T-helper 2 cell treated with Interferon-gamma antibody and Interleukin-4, amounts not matched to agents 5 μg/mL and 100 μg/mL, for 36 hours (primary cell): ENCODE measurements at regions not wholly inside any gene's neighbourhood (a gene's known extent, or its start where the extent isn't known, plus 50 kb on each side); places are given as distances from the start of the nearest gene placed in this dataset.

Experiments used
- DNase-seq: peaks from one replicate; pipeline ENCODE4 v3.0.0; 2021; ENCODE audit warnings: low spot score
- H3K27ac Mint-ChIP-seq: one replicate; pipeline ENCODE4 v1.8.0; 2021; ENCODE audit warnings: mild to moderate bottlenecking, mixed read lengths
- H3K27me3 Mint-ChIP-seq: one replicate; pipeline ENCODE4 v1.8.0; 2021; ENCODE audit warnings: low read depth, mixed read lengths
- H3K36me3 Mint-ChIP-seq: one replicate; pipeline ENCODE4 v1.8.0; 2021; ENCODE audit warnings: low read depth, mixed read lengths
- H3K4me1 Mint-ChIP-seq: one replicate; pipeline ENCODE4 v1.8.0; 2021; ENCODE audit warnings: low read depth, mixed read lengths
- H3K4me3 Mint-ChIP-seq: one replicate; pipeline ENCODE4 v1.8.0; 2022; ENCODE audit warnings: mild to moderate bottlenecking, moderate library complexity, mixed read lengths
- H3K9me3 Mint-ChIP-seq: one replicate; pipeline ENCODE4 v1.8.0; 2021; ENCODE audit warnings: mixed read lengths

- Mint-ChIP-seq H3K4me1 (no peaks in the 10 kb centered on the region), H3K27ac (no peak overlapping the region), H3K4me3 (no peak overlapping the region), H3K9me3 (no peaks in the 10 kb centered on the region), H3K36me3 (no peaks in the 10 kb centered on the region), H3K27me3 (no peaks in the 10 kb centered on the region)
- no peak for DNase-seq
Observed at GRCh38 chr1:101733340-101733739, 263.4 kb downstream of the OLFM3 start.

GRCh38 chr1:101738475-101738874 lies 258.3 kb downstream of the OLFM3 start:
- Mint-ChIP-seq H3K4me1 (no peaks in the 10 kb centered on the region), H3K27ac (no peak overlapping the region), H3K9me3 (no peaks in the 10 kb centered on the region), H3K4me3 (no peak overlapping the region), H3K36me3 (no peaks in the 10 kb centered on the region), H3K27me3 (no peaks in the 10 kb centered on the region)
- DNase-seq = no peak

- Mint-ChIP-seq H3K4me3 (no peak overlapping the region), H3K9me3 (no peaks in the 10 kb centered on the region), H3K36me3 (no peaks in the 10 kb centered on the region), H3K27ac (no peak overlapping the region), H3K27me3 (no peaks in the 10 kb centered on the region), H3K4me1 (no peaks in the 10 kb centered on the region)
- no peak for DNase-seq
Observed at GRCh38 chr1:101739146-101739545, 257.6 kb downstream of the OLFM3 start.

- no peaks in the 10 kb centered on the region for H3K36me3 Mint-ChIP-seq
- no peak overlapping the region for H3K4me3 Mint-ChIP-seq
- no peak overlapping the region for H3K27ac Mint-ChIP-seq
- no peaks in the 10 kb centered on the region for H3K9me3 Mint-ChIP-seq
- no peaks in the 10 kb centered on the region for H3K27me3 Mint-ChIP-seq
- DNase-seq = no peak
- H3K4me1 Mint-ChIP-seq = no peaks in the 10 kb centered on the region
Observed at GRCh38 chr1:101739826-101740330, 256.8 kb downstream of the OLFM3 start.

- no peak for DNase-seq
- no peaks in the 10 kb centered on the region for H3K9me3 Mint-ChIP-seq
- H3K36me3 Mint-ChIP-seq = no peaks in the 10 kb centered on the region
- H3K27ac Mint-ChIP-seq = no peak overlapping the region
- no peaks in the 10 kb centered on the region for H3K4me1 Mint-ChIP-seq
- H3K4me3 Mint-ChIP-seq = no peak overlapping the region
- no peaks in the 10 kb centered on the region for H3K27me3 Mint-ChIP-seq
Observed at GRCh38 chr1:101741910-101742309, 254.8 kb downstream of the OLFM3 start.

GRCh38 chr1:101742509-101742908 lies 254.2 kb downstream of the OLFM3 start:
- H3K9me3 Mint-ChIP-seq = no peaks in the 10 kb centered on the region
- H3K36me3 Mint-ChIP-seq = no peaks in the 10 kb centered on the region
- H3K4me3 Mint-ChIP-seq = no peak overlapping the region
- H3K27ac Mint-ChIP-seq = no peak overlapping the region
- H3K27me3 Mint-ChIP-seq = no peaks in the 10 kb centered on the region
- no peak for DNase-seq
- no peaks in the 10 kb centered on the region for H3K4me1 Mint-ChIP-seq

GRCh38 chr1:101745551-101746270 lies 251.0 kb downstream of the OLFM3 start:
- H3K36me3 Mint-ChIP-seq = no peaks in the 10 kb centered on the region
- no peak for DNase-seq

GRCh38 chr1:101748077-101748476 lies 248.6 kb downstream of the OLFM3 start:
- DNase-seq = no peak
- H3K4me1 Mint-ChIP-seq = no peaks in the 10 kb centered on the region
- H3K27ac Mint-ChIP-seq = no peak overlapping the region
- no peaks in the 10 kb centered on the region for H3K27me3 Mint-ChIP-seq
- no peaks in the 10 kb centered on the region for H3K36me3 Mint-ChIP-seq
- no peak overlapping the region for H3K4me3 Mint-ChIP-seq
- H3K9me3 Mint-ChIP-seq = no peaks in the 10 kb centered on the region

More at GRCh38 chr1:101745551-101746270, 251.0 kb downstream of the OLFM3 start:
- Mint-ChIP-seq H3K27me3 (no peaks in the 10 kb centered on the region), H3K4me1 (no peaks in the 10 kb centered on the region), H3K9me3 (no peaks in the 10 kb centered on the region), H3K27ac (no peak overlapping the region), H3K4me3 (no peak overlapping the region)
